NCI-H2227 (cell line): ENCODE measurements at regions not wholly inside any gene's neighbourhood (a gene's known extent, or its start where the extent isn't known, plus 50 kb on each side); places are given as distances from the start of the nearest gene placed in this dataset.
A peak's percentile ranks its signal among the peaks of the same experiment; 100 is the strongest.

ENCODE experiments used
- DNase-seq: peaks from one replicate; lab custom pipeline; 2025; ENCODE audit not compliant: unreplicated experiment; lab: John Stamatoyannopoulos, UW

GRCh38 chr6:23343610-23344306 lies 774.4 kb downstream of the HDGFL1 start:
- no peak for DNase-seq

- no peak for DNase-seq
Measured at GRCh38 chr6:23348185-23348584, 777.8 kb upstream of the NRSN1 start.

DNA sequence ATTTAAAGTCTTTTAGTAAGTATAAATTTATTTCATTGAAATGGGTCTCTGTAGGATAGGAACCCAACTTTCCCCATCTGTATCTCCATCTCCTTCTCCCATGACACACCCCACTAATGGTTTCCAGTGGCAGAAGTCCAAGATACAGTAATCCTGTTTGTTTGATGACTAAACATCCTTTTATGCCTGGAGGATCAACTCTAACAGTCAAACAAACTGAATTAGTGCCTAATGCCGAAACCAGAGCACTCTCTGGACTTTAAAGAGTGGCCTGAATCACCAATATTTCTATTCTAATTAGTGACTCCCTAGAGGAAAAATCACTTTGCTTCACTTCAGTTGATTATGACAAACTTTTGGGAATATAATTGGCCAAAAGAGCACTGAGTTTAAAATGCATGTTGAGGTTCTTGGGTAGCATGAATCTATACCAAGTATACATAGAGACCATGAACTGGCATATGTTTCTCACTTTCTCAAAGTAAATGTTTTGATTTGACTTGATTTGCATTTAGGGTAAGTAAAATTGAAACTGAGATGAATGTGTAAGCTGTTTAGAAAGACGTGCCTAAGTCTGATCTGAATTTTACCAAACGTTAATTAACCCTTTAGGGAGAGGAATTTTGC lies 776.4 kb upstream of the NRSN1 start:
- DNase-seq, result no peak

DNA sequence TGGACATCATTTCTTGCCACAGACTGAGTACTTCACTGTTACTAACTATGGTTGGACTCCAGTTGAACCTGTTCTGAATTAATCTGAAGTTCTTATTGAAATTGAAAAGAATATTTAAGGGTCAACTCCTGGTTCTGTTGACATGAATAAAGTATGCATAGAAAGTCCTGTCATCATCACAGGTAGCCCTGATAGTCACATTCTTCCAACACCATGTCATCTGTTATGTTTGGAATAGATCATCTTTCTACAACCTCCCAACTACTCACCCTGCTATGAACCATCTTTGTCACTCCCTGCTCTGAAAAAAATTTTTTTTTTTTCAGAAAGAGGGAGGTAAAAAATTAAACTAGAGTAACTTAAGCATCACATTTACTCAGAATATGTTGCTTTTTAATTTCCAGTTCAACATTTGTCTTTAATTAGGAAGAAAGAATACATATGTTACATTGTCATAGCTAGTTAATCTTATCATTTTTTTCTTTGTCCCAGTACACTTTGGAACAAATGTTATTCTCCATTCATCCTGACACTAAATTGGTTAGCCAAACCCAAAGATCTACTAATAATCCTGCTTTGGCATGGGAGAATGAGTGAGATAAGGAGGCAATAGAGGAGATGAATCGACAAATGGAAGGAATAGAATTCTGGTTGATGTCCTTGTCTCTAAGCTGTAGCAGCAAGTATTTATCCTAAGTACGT lies 775.1 kb upstream of the NRSN1 start:
- no peak for DNase-seq

- no peak for DNase-seq
Measured at GRCh38 chr6:23354004-23354403, 772.0 kb upstream of the NRSN1 start.

DNA sequence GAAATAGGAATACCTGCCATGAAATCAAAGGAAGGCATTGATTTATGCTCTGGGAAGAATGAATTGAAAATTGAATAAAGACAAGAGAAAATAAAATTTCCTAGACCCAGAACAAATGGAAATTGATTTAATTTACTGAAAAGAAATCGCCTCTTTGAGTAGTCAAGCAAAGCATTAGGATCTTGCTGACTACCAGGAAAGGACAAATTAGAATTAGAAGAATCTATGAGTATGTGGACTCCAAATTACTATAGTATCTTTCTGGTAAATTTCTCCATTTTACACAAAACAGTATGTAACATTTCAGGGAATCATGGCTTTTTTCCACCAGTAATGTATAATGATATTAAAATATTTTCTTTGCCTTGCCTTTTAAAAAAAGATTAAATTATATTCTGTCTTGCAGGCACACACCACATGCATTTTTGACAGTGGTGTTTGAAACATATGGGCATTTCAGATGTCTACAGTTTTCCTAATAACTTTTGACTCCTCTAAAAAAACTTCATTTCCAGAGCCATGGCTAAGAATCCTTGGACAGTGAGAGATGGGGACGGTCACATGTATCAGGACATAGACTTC lies 768.7 kb upstream of the NRSN1 start:
- DNase-seq, result no peak

- no peak for DNase-seq
Measured at GRCh38 chr6:23365732-23366131, 760.3 kb upstream of the NRSN1 start.

DNA sequence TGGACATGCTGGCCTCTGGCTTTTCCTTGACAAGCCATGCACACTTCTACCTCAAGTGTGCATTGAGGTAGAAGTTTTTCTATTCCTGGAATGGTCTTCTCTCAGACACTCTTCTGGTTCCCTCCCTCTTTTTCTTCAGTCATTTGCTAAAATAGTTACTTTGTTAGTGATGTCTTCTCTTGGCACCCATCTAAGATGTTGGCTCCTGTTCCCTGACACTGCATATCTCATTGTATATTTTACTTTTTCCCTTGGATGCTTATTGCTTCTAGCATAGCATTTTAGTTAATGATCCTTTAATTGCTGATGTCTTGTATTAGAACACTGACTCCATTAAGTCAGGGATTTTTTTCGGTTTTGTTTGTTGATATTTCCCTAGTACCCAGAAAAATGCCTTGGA lies 758.7 kb upstream of the NRSN1 start:
- DNase-seq, result no peak

- no peak for DNase-seq
Measured at GRCh38 chr6:23368557-23368956, 757.5 kb upstream of the NRSN1 start.

DNA sequence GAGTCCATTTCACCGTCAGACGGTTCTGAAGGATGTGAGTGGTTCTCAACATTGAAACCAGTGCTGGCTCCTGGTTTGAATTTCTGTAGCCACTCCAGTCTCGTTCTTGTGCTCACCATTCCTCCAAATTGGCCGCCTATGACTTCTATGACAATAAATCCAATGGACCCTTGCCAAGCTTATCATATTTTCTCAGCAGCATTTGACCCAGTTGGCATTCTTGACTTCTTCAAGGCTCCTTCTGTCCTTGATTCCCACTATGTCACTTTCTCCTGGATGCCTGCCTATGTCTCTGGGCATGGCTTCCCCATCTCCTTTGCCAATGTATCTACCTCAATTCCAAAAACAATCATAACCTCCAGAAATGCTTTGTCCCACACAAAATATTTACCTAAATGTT lies 756.0 kb upstream of the NRSN1 start:
- no peak for DNase-seq

DNA sequence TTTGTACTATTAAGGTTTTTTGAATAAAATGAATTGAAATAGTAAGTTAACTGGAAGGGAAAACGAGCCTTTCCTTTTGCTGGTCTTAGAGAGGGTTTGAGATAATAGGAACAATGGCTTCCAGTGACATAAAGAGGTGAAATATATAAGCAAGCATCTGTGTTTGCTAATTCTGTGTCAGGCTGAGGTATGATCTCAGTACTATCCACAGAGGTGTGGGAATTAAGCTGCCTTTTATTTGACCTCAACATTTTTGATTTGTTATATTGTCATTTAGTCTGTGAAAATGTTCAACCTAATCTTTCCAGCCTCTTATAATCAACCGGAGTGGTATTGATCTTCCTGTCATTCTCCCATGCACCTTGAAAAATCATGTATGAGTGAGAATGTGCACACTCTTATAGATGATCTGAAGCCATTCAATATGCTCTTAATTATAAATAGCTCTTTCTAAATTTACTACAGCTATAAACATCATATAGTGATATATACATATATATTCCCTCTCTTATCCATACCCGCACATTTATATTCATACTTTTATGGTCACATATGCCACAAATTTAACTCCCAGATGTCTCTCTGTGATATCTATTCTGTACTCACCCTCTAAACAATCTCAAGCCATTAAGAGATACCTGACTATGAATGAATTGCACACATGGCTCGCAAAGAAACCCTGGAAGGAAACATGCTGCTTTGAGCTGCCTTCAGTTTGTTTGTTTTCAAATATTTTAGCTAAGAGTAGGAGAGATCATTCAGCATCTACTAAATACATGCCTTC lies 754.7 kb upstream of the NRSN1 start:
- DNase-seq, result no peak

- DNase-seq, result no peak
Measured at GRCh38 chr6:23377830-23378229, 748.2 kb upstream of the NRSN1 start.

GRCh38 chr6:23380465-23380864 lies 745.5 kb upstream of the NRSN1 start:
- no peak for DNase-seq

GRCh38 chr6:23388086-23388783 lies 737.8 kb upstream of the NRSN1 start:
- DNase-seq, result peak; percentile 34

DNA sequence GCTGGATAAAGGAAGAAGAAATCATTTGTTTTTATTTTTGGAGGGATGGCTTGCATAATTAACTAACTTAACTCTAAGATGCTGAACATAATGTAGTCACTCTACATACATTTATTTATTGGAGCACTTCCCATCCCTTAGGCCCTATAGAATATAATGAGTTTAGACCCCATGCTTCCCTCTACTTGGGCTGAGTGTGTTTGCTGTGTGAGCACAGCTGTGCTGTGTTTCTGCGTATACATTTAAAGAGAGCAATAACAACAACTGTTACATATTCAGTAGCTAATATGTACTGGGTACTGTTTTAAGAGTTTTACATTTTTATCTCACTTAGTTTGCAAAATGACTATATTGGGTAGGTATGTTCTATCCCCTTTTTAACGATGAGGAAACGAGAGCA lies 736.6 kb upstream of the NRSN1 start:
- no peak for DNase-seq

GRCh38 chr6:23390221-23390620 lies 735.8 kb upstream of the NRSN1 start:
- no peak for DNase-seq

DNA sequence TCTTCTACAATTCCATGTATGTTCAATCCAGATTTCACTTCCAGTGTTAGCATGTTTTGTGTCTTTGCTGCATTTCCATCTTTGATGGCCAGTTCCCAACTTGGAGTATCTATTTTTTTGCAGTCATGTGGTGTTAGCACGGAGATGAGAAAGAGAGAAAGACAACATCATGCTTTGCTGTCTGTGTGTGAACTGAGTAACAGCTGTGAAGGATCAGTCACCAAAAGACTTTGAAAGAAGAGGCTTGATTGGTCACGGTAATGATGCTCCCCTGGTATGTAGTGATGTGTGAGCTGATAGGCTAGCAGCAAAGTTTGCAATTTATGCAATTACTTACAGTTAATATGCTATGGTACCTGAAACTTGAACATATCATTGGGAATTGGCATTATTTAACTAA lies 731.3 kb upstream of the NRSN1 start:
- peak; percentile 28 for DNase-seq

GRCh38 chr6:23395381-23395780 lies 730.6 kb upstream of the NRSN1 start:
- DNase-seq, result no peak

GRCh38 chr6:23396949-23397348 lies 729.1 kb upstream of the NRSN1 start:
- DNase-seq, result no peak

GRCh38 chr6:23403460-23403859 lies 722.6 kb upstream of the NRSN1 start:
- DNase-seq, result no peak

DNA sequence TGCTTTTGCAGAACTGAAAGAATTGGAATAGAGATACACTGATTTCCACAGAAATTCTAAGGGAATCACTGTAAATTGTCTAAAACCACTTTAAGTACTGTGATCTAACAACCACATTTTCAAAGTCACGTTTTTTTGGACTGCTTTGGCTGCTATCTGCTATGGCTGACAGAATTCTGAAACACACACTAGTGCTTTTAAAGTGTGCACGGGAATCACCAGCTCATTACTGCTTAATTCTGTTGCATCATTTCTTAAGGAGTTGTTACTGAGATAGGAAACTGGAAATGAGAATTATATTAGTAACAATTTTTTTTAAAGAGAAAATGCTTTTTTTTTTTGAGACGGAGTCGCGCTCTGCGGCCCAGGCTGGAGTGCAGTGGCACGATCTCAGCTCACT lies 716.5 kb upstream of the NRSN1 start:
- DNase-seq, result no peak
